GM12872 (cell line): ENCODE measurements at regions not wholly inside any gene's neighbourhood (a gene's known extent, or its start where the extent isn't known, plus 50 kb on each side); places are given as distances from the start of the nearest gene placed in this dataset.

Experiments used
- CTCF ChIP-seq: IDR thresholded peaks from 3 replicates; pipeline ENCODE4 v1.5.1; 2011; ENCODE audit warnings: low read depth, mild to moderate bottlenecking, low read length, moderate library complexity; ENCODE audit not compliant: insufficient read depth

- no peak for TF ChIP-seq CTCF
These were observed 68.7 kb upstream of the AJAP1 start for GRCh38 chr1:4585705-4586104.

- no peak for TF ChIP-seq CTCF
These were observed 67.7 kb upstream of the AJAP1 start for GRCh38 chr1:4586611-4587160.

- no peak for TF ChIP-seq CTCF
These were observed 66.7 kb upstream of the AJAP1 start for GRCh38 chr1:4587721-4588120.

GRCh38 chr1:4590756-4591155 lies 63.7 kb upstream of the AJAP1 start:
- TF ChIP-seq CTCF: no peak

- no peak for TF ChIP-seq CTCF
These were observed 62.5 kb upstream of the AJAP1 start for GRCh38 chr1:4591926-4592325.

- TF ChIP-seq CTCF: no peak
These were observed 61.3 kb upstream of the AJAP1 start for GRCh38 chr1:4593106-4593505.

GRCh38 chr1:4594286-4594991 lies 60.0 kb upstream of the AJAP1 start:
- TF ChIP-seq CTCF: peak; percentile 28; the same call in 1 of the 3 replicates
